Astrocyte (in vitro differentiated cells and primary cell): ENCODE measurements at regions not wholly inside any gene's neighbourhood (a gene's known extent, or its start where the extent isn't known, plus 50 kb on each side); places are given as distances from the start of the nearest gene placed in this dataset.

ENCODE experiments used
- DNase-seq: peaks from one replicate; pipeline ENCODE4 v3.0.0-alpha.2; 2010; ENCODE audit warnings: low read depth
- FAIRE-seq: peaks from 2 replicates; lab custom pipeline; 2011; peaks lifted over from hg19 to GRCh38; lab: Jason Lieb, UNC
- H2AFZ ChIP-seq: 2 replicates; pipeline ENCODE4 v1.6.0; 2012; ENCODE audit warnings: low read depth, low read length, inconsistent platforms
- H3K27ac ChIP-seq: 2 replicates; pipeline ENCODE4 v1.5.1; 2011; ENCODE audit warnings: low read depth, low read length, inconsistent platforms
- H3K27me3 ChIP-seq: 2 replicates; pipeline ENCODE4 v1.6.0; 2011; ENCODE audit warnings: low read length, inconsistent platforms; ENCODE audit not compliant: insufficient read depth
- H3K36me3 ChIP-seq: 2 replicates; pipeline ENCODE4 v1.5.1; 2011; ENCODE audit warnings: low read length, inconsistent platforms; ENCODE audit not compliant: insufficient read depth
- H3K4me1 ChIP-seq: 2 replicates; pipeline ENCODE4 v1.5.1; 2011; ENCODE audit warnings: low read length, inconsistent platforms; ENCODE audit not compliant: insufficient read depth
- H3K4me2 ChIP-seq: 2 replicates; pipeline ENCODE4 v1.6.0; 2012; ENCODE audit warnings: low read length, inconsistent platforms
- H3K4me3 ChIP-seq: 2 replicates; pipeline ENCODE4 v1.5.1; 2011; ENCODE audit warnings: low read depth, mild to moderate bottlenecking, low read length, inconsistent platforms; ENCODE audit not compliant: insufficient read depth
- H3K79me2 ChIP-seq: 2 replicates; pipeline ENCODE4 v1.6.0; 2012; ENCODE audit warnings: mild to moderate bottlenecking, low read length, inconsistent platforms; ENCODE audit not compliant: insufficient read depth
- H3K9ac ChIP-seq: 2 replicates; pipeline ENCODE4 v1.6.0; 2012; ENCODE audit warnings: mild to moderate bottlenecking, low read length, inconsistent platforms
- H3K9me3 ChIP-seq: 2 replicates; pipeline ENCODE4 v1.5.1; 2012; ENCODE audit warnings: low read depth, mild to moderate bottlenecking, low read length, inconsistent platforms; ENCODE audit not compliant: insufficient read depth
- H4K20me1 ChIP-seq: 2 replicates; pipeline ENCODE4 v1.6.0; 2012; ENCODE audit warnings: low read length, inconsistent platforms; ENCODE audit not compliant: insufficient read depth
- H3K27ac Mint-ChIP-seq: one replicate; pipeline ENCODE4 v1.8.0; 2021; ENCODE audit warnings: mild to moderate bottlenecking, mixed read lengths; ENCODE audit not compliant: unreplicated experiment
- H3K27me3 Mint-ChIP-seq: one replicate; pipeline ENCODE4 v1.8.0; 2021; ENCODE audit warnings: low read depth, mixed read lengths; ENCODE audit not compliant: unreplicated experiment
- H3K36me3 Mint-ChIP-seq: one replicate; pipeline ENCODE4 v1.8.0; 2021; ENCODE audit warnings: low read depth, mixed read lengths; ENCODE audit not compliant: unreplicated experiment
- H3K4me1 Mint-ChIP-seq: one replicate; pipeline ENCODE4 v1.8.0; 2021; ENCODE audit warnings: low read depth, mixed read lengths; ENCODE audit not compliant: unreplicated experiment
- H3K4me3 Mint-ChIP-seq: one replicate; pipeline ENCODE4 v1.8.0; 2021; ENCODE audit warnings: mild to moderate bottlenecking, moderate library complexity, mixed read lengths; ENCODE audit not compliant: unreplicated experiment
- H3K9me3 Mint-ChIP-seq: one replicate; pipeline ENCODE4 v1.8.0; 2021; ENCODE audit warnings: mild to moderate bottlenecking, mixed read lengths; ENCODE audit not compliant: unreplicated experiment
- EZH2 ChIP-seq: IDR thresholded peaks from 2 replicates; pipeline ENCODE4 v1.6.1; 2012; ENCODE audit warnings: mild to moderate bottlenecking, low read length, inconsistent platforms; ENCODE audit not compliant: insufficient read depth
- TF ChIP-seq, protein P1 (sequence below): IDR thresholded peaks from 2 replicates; pipeline ENCODE4 v1.5.1; 2011; ENCODE audit warnings: low read depth, mild to moderate bottlenecking, inconsistent platforms, low read length, moderate library complexity; ENCODE audit not compliant: insufficient read depth

DNA sequence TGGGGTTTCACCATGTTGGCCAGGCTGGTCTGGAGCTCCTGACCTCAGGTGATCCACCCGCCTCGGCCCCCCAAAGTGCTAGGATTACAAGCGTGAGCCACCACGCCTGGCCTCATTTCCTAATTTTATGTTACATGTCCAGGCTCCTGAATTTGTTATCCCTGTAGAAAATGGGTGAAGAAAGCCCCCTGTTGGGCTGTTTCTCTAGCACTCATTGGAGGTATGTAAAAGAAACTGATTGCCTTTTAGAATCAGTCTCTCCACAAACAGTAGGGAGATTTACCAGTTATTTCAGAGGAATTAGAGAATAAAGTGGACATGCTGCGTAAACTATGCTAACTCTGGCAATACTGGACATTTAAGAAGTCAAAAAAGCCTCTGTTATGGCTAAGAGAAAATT, 364.1 kb upstream of the TBL1XR1 start:
- TF ChIP-seq, protein P1, sequence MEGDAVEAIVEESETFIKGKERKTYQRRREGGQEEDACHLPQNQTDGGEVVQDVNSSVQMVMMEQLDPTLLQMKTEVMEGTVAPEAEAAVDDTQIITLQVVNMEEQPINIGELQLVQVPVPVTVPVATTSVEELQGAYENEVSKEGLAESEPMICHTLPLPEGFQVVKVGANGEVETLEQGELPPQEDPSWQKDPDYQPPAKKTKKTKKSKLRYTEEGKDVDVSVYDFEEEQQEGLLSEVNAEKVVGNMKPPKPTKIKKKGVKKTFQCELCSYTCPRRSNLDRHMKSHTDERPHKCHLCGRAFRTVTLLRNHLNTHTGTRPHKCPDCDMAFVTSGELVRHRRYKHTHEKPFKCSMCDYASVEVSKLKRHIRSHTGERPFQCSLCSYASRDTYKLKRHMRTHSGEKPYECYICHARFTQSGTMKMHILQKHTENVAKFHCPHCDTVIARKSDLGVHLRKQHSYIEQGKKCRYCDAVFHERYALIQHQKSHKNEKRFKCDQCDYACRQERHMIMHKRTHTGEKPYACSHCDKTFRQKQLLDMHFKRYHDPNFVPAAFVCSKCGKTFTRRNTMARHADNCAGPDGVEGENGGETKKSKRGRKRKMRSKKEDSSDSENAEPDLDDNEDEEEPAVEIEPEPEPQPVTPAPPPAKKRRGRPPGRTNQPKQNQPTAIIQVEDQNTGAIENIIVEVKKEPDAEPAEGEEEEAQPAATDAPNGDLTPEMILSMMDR, result no peak
- no peak for FAIRE-seq
- Histone ChIP-seq H2AFZ (no peak overlapping the region), H3K27ac (no peak overlapping the region), H3K79me2 (no peaks in the 10 kb centered on the region), H3K36me3 (no peaks in the 10 kb centered on the region), H3K9me3 (no peaks in the 10 kb centered on the region), H3K4me1 (no peaks in the 10 kb centered on the region), H3K27me3 (no peaks in the 10 kb centered on the region), H3K9ac (no peak overlapping the region), H3K4me3 (no peak overlapping the region), H3K4me2 (no peak overlapping the region), H4K20me1 (no peaks in the 10 kb centered on the region)
- Mint-ChIP-seq H3K36me3 (no peaks in the 10 kb centered on the region), H3K27ac (no peak overlapping the region), H3K4me1 (no peaks in the 10 kb centered on the region), H3K9me3 (peaks cover 7% of the 10 kb centered on the region), H3K27me3 (no peaks in the 10 kb centered on the region), H3K4me3 (no peak overlapping the region)
- DNase-seq, result no peak

DNA sequence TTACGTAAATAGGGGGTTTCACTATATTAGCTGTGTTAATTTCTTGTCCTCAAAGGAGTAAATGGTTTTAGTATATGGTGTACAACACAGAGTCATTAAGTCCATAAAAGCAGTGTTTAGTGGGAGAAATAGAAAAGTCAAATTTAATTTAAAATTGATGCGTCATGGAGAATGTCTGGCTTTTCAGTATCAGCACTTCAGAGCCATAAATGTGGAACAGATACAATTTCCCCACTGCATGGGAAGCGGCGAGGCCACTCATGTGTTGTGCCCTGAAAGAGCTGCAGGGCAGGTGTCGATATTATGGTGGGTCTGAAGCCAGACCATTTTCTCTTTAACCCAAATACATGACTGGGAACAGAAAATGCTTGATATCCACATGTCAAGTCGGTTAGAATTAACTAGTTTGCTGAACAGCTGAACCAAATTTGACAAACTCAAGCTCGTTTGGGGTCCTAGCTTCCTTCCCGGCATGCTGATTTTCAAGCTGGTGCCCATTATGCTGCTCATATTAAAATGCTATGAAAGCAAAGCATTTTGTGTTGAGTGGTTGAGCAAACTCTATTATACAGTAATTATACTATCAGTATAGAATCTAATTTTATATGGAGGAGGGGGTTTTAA, 364.6 kb upstream of the TBL1XR1 start:
- no peak overlapping the region for H3K4me3 Mint-ChIP-seq
- Histone ChIP-seq H3K4me3 (no peak overlapping the region), H3K36me3 (no peaks in the 10 kb centered on the region), H2AFZ (no peak overlapping the region), H3K4me1 (no peaks in the 10 kb centered on the region), H3K27ac (no peak overlapping the region), H3K9ac (no peak overlapping the region), H3K9me3 (no peaks in the 10 kb centered on the region), H4K20me1 (no peaks in the 10 kb centered on the region), H3K4me2 (no peak overlapping the region), H3K27me3 (no peaks in the 10 kb centered on the region), H3K79me2 (no peaks in the 10 kb centered on the region)
- no peaks in the 10 kb centered on the region for H3K4me1 Mint-ChIP-seq
- TF ChIP-seq, protein P1, result no peak
- TF ChIP-seq EZH2, result no peak
- H3K9me3 Mint-ChIP-seq, result peaks cover 7% of the 10 kb centered on the region
- H3K27me3 Mint-ChIP-seq, result no peaks in the 10 kb centered on the region
- no peak for FAIRE-seq
- DNase-seq, result no peak
- no peaks in the 10 kb centered on the region for H3K36me3 Mint-ChIP-seq
- no peak overlapping the region for H3K27ac Mint-ChIP-seq

DNA sequence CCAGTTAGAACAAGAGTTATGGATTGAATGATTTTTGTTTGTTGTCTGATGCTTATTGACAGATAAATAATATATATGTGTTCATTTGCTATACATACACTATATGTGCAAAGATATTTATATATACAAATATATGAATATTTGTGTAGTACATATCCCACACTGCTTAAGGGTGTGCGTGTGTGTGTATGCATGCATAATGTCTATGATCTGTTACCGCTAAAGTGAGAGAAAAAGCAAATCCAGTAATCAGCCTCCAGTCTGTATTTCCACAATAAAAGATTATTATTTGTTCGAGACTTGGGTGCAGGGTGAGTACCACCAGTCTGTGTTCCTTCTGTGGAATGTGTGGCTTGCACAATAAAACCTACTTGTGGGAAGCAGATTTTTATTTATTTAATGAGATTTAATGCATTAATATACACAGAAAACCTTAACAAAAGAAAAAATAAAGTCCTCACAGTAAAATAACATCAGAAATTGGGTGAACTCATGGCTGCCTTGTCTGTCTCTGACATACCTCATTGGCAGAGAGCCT, 366.0 kb upstream of the TBL1XR1 start:
- Histone ChIP-seq H2AFZ (no peak overlapping the region), H3K27me3 (no peaks in the 10 kb centered on the region), H3K27ac (no peak overlapping the region), H4K20me1 (no peaks in the 10 kb centered on the region), H3K9me3 (no peaks in the 10 kb centered on the region), H3K4me3 (no peak overlapping the region), H3K9ac (no peak overlapping the region), H3K36me3 (no peaks in the 10 kb centered on the region), H3K4me2 (no peak overlapping the region), H3K4me1 (no peaks in the 10 kb centered on the region), H3K79me2 (no peaks in the 10 kb centered on the region)
- TF ChIP-seq EZH2, result no peak
- TF ChIP-seq, protein P1, result no peak
- no peaks in the 10 kb centered on the region for H3K4me1 Mint-ChIP-seq
- H3K27me3 Mint-ChIP-seq, result peaks cover 2% of the 10 kb centered on the region
- FAIRE-seq (no peak), DNase-seq (no peak)
- no peak overlapping the region for H3K4me3 Mint-ChIP-seq
- peaks cover 7% of the 10 kb centered on the region for H3K9me3 Mint-ChIP-seq
- no peak overlapping the region for H3K27ac Mint-ChIP-seq
- peaks cover 2% of the 10 kb centered on the region for H3K36me3 Mint-ChIP-seq
